Left ventricle myocardium inferior (tissue), 1 donor: ENCODE measurements at regions not wholly inside any gene's neighbourhood (a gene's known extent, or its start where the extent isn't known, plus 50 kb on each side); places are given as distances from the start of the nearest gene placed in this dataset.
"Not testable (repeated sequence)": the region's sequence is repeated elsewhere in the genome, so short reads cannot be mapped to it uniquely, and the experiment has no call there.

Experiments used
- DNase-seq: peaks from one replicate; pipeline ENCODE4 v3.0.0-alpha.2; 2020
- H3K27ac ChIP-seq: fragments of 200-600 bp; replicated peaks from 2 replicates; pipeline ENCODE4 v1.8.0; 2021
- H3K27me3 ChIP-seq: fragments of 200-600 bp; 2 replicates; pipeline ENCODE4 v1.8.0; 2021; ENCODE audit warnings: low read depth
- H3K36me3 ChIP-seq: fragments of 200-600 bp; 2 replicates; pipeline ENCODE4 v1.8.0; 2021
- H3K4me1 ChIP-seq: fragments of 200-600 bp; 2 replicates; pipeline ENCODE4 v1.8.0; 2021
- H3K4me3 ChIP-seq: fragments of 200-600 bp; 2 replicates; pipeline ENCODE4 v1.8.0; 2021; ENCODE audit warnings: mild to moderate bottlenecking, moderate library complexity
- H3K9me3 ChIP-seq: fragments of 200-600 bp; replicated peaks from 2 replicates; pipeline ENCODE4 v1.8.0; 2021
- CTCF ChIP-seq: fragments of 200-600 bp; IDR thresholded peaks from 2 replicates; pipeline ENCODE4 v1.8.0; 2021; ENCODE audit warnings: antibody characterized with exemption, mild to moderate bottlenecking, borderline replicate concordance
- intact Hi-C: fragments of 100-400 bp; cut with micrococcal nuclease; formaldehyde crosslinking; loops from one replicate; pipeline ENCODE4 v1.11.0; 2022
- donor health status: DM: no; HTN: yes; CAD: no; lungs with severe emphysema.

GRCh38 chr3:29011441-29011840, 269.4 kb upstream of the RBMS3 start:
- no peak for TF ChIP-seq CTCF
- Histone ChIP-seq H3K9me3 (no peaks in the 10 kb centered on the region), H3K4me3 (no peak overlapping the region), H3K36me3 (no peaks in the 10 kb centered on the region), H3K27me3 (no peaks in the 10 kb centered on the region), H3K4me1 (no peaks in the 10 kb centered on the region), H3K27ac (no peak overlapping the region)
- no peak for DNase-seq
- intact Hi-C loops = no loop called here

- intact Hi-C loops = no loop called here
- no peaks in the 10 kb centered on the region for H3K27me3 ChIP-seq
- H3K9me3 ChIP-seq = no peaks in the 10 kb centered on the region
- no peaks in the 10 kb centered on the region for H3K36me3 ChIP-seq
- no peaks in the 10 kb centered on the region for H3K4me1 ChIP-seq
- no peak overlapping the region for H3K27ac ChIP-seq
- no peak for DNase-seq
- no peak overlapping the region for H3K4me3 ChIP-seq
- no peak for TF ChIP-seq CTCF
These were observed 268.9 kb upstream of the RBMS3 start for GRCh38 chr3:29011966-29012365.

GRCh38 chr3:29022976-29023375, 257.9 kb upstream of the RBMS3 start:
- Histone ChIP-seq H3K9me3 (peaks cover 6% of the 10 kb centered on the region), H3K27me3 (no peaks in the 10 kb centered on the region), H3K4me1 (no peaks in the 10 kb centered on the region), H3K4me3 (no peak overlapping the region), H3K27ac (no peak overlapping the region), H3K36me3 (no peaks in the 10 kb centered on the region)
- no peak for TF ChIP-seq CTCF
- intact Hi-C loops = no loop called here
- DNase-seq = no peak

GRCh38 chr3:29026286-29026685, 254.6 kb upstream of the RBMS3 start:
- H3K9me3 ChIP-seq = peaks cover 6% of the 10 kb centered on the region
- DNase-seq = no peak
- H3K27me3 ChIP-seq = no peaks in the 10 kb centered on the region
- H3K4me1 ChIP-seq = no peaks in the 10 kb centered on the region
- H3K27ac ChIP-seq = no peak overlapping the region
- intact Hi-C loops = no loop called here
- no peak overlapping the region for H3K4me3 ChIP-seq
- TF ChIP-seq CTCF = no peak
- H3K36me3 ChIP-seq = no peaks in the 10 kb centered on the region

- no peaks in the 10 kb centered on the region for H3K36me3 ChIP-seq
- no peak for DNase-seq
- no peak overlapping the region for H3K27ac ChIP-seq
- no peak for TF ChIP-seq CTCF
- peaks cover 6% of the 10 kb centered on the region for H3K9me3 ChIP-seq
- no peaks in the 10 kb centered on the region for H3K4me1 ChIP-seq
- no peaks in the 10 kb centered on the region for H3K27me3 ChIP-seq
- intact Hi-C loops = no loop called here
- H3K4me3 ChIP-seq = no peak overlapping the region
These were observed 253.9 kb upstream of the RBMS3 start for GRCh38 chr3:29026959-29027358.

- not testable (repeated sequence) for DNase-seq
These were observed 249.7 kb upstream of the RBMS3 start for GRCh38 chr3:29031175-29031574.

More at GRCh38 chr3:29031175-29031574, 249.7 kb upstream of the RBMS3 start:
- H3K27ac ChIP-seq, H3K27me3 ChIP-seq, H3K4me1 ChIP-seq, H3K9me3 ChIP-seq, H3K36me3 ChIP-seq, intact Hi-C loops, H3K4me3 ChIP-seq: not testable (repeated sequence)
